GM18870 (cell line): ENCODE measurements at regions not wholly inside any gene's neighbourhood (a gene's known extent, or its start where the extent isn't known, plus 50 kb on each side); places are given as distances from the start of the nearest gene placed in this dataset.

ENCODE experiments used
- ATAC-seq: cut with Tn5 transposase; IDR thresholded peaks from one replicate; pipeline ENCODE4 v1.9.1; 2021; ENCODE audit warnings: moderate library complexity; ENCODE audit not compliant: unreplicated experiment

DNA sequence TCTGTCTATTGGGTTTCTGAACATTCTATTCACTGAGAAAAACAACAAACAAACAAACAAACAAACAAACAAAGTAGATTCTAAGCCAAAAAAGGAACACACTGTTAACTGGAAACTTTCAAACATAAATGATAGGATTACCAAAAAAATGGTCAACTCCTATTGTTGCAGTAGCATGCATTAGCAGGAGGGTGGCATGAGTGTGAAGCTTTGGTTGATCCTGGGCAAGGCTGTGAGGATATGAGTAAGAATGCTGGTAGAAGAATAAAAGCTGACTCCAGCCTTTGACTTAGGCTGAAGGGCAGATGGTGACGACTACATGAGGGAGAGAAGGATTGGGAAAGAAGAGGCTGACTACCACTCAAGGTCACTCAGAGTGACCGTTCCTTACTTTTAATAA lies 810.3 kb downstream of the VGLL3 start:
- no peak for ATAC-seq

DNA sequence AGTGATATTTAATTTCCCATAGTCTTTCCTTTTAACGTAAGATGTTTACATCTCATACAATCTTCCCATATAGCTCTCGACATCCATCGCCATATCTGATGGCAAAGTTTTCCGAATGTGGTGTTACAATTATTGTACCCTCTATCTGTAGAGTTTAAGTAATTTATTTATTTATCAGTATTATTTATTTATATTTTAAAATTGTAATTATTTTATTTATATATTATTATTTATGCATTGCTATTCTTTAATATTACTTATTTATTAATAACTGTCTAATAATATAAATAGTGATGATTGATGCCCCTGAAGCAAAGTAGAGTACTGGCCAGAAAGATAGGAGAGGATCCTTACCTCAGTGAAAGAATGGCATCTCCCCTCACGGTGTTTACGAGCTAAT lies 812.9 kb downstream of the VGLL3 start:
- no peak for ATAC-seq

DNA sequence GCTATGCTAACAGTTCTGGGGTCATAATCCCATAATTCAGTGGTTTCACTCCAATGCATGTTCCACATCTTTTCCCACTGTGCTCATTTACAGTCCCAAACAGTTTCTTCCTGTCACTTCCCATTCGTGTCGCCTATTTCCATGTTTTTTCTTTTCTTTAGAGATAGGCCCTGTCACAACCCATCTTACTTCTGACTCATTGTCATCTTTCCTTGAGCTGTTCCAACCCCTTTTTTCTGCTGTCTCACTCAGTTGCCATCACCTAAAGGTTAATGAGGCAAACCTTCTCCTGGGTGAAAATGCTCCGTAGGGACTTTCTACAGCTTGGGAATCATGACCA lies 814.5 kb downstream of the VGLL3 start:
- no peak for ATAC-seq

DNA sequence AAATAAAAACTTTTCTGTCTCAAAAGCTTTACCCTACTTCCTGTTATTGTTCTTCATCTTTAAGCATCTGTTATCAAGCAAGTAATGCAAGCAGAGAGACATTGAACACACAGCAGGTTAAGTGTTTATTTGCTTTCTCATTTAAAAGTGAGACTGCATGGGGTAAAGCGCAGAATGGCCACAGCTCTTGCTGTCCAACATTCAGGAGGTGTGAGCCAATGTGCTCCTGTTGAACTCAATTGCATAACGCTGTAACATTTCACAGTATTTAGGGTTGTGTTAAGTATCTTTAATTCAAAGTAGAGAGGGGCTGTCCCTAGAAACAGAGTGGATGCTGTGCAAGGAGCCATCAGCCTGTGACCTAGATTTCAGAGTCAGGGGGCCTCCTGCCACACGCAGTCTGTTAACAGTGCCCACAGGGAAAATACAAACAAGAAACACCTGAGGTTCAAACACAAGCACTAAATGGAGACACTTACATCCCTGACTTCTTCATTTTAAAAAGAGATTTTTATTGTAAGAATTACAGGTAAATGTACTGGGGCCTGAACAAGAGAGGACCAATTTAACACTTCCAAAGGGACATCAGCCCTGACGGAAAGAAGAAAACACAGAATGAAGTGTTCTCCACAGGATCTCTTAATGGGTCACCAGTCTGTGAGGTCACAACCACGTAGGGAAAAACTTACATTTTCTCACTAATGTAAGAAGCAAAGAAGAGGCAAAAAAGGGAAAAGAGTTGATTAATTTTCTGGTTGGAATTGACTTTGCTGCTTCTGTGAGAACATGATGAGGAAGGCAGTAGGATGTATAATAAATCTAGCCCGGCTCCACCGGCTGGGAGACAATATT lies 815.1 kb downstream of the VGLL3 start:
- ATAC-seq, result no peak

DNA sequence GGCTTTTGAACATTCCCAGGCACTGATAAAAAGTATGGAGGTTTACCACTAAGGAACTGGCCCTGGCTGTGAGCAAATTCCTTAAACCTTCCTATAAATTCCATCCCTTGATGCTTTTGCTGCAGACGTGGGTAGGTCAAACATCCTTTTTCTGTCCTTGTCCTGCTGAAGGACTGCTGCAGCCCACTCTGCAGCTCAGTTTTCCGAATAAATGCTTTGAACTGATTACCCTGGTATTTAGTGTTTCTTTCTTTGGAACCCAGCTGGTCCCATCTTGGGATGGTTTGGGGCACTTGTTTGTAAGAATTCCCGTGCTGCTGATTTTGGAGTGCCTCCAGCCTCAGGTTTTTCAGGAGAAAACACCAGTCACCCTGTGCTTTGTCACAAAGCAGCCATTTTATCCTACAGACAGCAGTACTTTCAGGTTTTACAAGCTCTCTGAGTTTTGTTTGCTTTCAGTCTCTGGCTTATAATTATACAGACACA lies 815.9 kb downstream of the VGLL3 start:
- no peak for ATAC-seq

DNA sequence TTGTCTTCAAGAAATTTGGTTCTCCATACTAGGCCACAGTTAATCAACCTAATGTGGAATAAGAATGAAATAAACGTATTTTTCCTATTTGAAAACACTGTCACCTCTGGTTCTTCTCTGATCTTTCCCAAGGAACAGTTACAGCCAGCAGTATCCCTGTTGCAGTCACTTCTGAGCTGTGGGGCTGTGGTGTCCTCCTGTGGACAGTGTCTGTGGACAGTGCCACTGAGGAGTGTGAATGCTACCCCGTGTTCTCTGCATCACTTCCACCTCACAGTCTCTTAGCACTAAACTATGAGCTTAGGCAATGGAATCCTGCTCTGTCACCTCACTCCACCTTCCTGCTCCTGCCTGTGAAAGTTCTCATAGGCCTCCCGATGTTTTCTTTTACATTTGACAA lies 817.5 kb downstream of the VGLL3 start:
- ATAC-seq, result no peak

DNA sequence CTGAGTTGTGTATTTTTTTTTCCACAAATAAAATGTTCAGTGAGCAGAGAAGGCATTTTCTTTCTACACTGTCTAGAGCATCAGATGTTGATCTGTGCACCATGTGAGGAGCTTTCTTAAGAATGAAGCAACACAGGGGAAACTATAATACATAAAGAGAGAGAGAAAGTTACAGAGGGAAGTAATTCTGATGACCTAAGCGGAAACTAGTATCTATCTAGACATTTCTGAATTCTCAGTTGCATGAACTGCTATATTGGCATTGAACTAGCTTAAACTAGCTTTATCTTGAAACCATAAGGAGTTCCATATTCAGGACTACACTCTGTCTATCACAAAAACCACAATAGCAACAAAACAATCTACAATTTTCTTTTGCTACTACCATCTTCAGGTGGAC lies 822.4 kb downstream of the VGLL3 start:
- ATAC-seq, result no peak

DNA sequence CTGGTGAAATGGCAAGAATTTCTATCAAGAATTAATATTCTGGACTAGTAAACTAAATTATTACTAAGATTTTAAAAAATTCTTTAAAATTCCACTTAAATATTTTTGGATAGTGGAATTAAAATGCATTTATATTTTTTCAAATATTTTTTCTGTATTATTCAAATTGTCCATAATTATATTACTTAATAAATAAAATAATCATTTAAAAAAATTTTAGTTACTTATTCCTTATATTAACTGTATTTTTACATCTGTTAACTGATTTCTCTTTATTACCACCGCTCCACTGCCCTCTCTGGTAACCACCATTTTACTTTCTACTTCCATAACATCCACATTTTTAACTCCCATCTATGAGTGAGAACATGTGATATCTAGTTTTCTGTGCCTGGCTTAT lies 828.4 kb downstream of the VGLL3 start:
- no peak for ATAC-seq

DNA sequence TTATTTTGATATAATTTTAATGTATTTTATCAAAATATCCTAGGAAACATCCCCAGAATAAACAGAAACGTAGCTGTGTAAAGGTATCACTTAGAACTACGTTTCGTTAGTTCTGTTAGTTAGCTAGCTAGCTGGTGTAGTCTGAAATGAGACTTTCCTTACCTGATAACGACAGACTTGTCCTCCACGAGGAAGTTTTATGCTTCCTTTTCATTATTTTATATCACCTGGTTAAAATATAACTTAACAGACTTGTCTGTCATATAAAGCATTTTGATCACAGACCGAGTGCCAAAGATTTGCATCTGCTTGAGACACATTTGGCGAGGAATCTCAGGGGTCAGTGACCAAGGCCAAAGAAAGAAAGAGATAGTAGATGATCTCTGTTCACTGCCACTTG lies 829.5 kb downstream of the VGLL3 start:
- ATAC-seq, result no peak

DNA sequence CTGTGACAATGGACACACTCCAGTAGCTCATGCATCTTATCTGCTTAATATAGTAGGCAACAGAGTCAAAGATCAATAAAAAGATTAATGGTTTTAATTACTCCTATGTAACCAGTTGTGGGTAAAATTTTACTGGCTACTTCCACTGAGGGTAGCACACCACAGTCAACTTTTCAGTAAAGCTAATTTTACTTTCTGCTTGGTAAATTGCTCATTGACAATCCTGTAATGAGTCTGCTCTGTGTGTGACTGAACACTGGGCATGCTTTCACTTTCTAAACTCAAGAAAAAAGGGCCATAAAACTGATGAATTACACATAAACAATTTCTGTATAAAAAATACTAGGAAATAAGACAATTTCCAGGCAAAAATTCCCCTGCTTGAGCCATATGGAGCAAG lies 838.3 kb downstream of the VGLL3 start:
- peak; percentile 50 for ATAC-seq

DNA sequence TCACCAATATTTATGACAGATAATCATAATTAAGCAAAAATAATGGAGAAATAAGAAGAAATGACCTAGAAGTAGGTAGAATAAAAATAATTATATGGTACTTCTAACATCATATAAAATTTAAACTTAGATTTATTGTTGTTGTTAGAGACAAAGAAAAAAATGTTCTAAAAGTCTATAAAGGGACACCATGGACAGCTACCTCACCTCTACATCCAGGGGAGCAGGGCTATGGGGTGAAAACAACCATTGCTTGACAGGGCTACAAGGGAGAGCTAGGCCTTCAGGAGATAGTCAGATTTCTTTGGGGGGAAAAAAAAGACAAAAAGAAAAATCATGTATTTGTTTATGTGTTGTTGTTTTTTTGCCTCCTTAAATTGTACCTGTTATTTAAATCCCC lies 841.9 kb downstream of the VGLL3 start:
- ATAC-seq, result no peak

DNA sequence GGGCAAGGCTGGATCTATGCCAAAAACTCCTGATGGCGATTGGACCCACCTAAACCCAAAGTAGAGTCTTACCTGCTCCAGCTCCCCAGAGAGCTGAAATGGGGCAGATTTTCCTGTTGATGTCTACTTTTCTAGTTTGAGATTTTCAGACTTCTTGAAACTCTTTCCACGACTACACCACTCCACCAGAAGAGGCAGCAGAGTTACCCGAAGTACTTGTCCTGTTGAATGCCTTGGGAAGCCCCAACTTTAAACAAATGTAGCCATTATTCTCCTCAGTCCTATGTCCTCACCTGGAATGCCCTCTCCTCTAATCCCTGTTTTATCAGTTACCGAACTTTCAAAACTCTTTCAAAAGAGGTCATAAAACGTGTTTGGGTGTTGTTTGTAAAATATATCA lies 843.8 kb downstream of the VGLL3 start:
- ATAC-seq, result no peak

DNA sequence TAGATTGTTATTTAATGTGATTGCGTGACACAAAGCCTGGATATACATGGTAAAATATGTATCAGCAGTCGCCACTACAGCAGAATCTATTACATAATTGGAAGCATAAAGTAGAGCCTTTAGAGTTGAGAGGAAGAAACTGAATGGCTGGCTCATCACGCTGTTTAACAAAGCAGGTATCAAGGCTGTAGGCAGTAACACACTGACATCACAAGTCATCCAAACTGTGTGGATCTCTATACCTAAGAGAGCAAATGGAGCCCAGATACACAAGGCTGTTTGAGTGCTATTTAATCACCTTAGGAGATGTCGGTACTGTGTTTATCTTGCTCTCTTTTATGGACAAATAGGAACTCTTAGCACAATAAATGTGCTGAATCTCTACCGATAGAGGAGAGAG lies 864.4 kb downstream of the VGLL3 start:
- ATAC-seq, result no peak
